ENCODE measurements at regions not wholly inside any gene's neighbourhood (a gene's known extent, or its start where the extent isn't known, plus 50 kb on each side); places are given as distances from the start of the nearest gene placed in this dataset.

- TF ChIP-seq GATA3 (IDR thresholded peaks at IDR 0.05; ENCODE audit: low read depth, low read length), result no peak
- TF ChIP-seq GATA2 (IDR thresholded peaks at IDR 0.05; ENCODE audit: low read depth, low read length), result no peak
Observed at GRCh38 chr5:179411161-179411841, 66.0 kb upstream of the ADAMTS2 start.

GRCh38 chr5:179410291-179411160 is 65.3 kb upstream of the ADAMTS2 start:
- peak; percentile 21; the same call in 1 of the 2 replicates for TF ChIP-seq GATA2 (IDR thresholded peaks at IDR 0.05; ENCODE audit: low read depth, low read length)
- TF ChIP-seq GATA3 (IDR thresholded peaks at IDR 0.05; ENCODE audit: low read depth, low read length), result no peak

GRCh38 chr5:179409806-179410205 is 64.5 kb upstream of the ADAMTS2 start:
- TF ChIP-seq GATA2 (IDR thresholded peaks at IDR 0.05; ENCODE audit: low read depth, low read length) (no peak), GATA3 (IDR thresholded peaks at IDR 0.05; ENCODE audit: low read depth, low read length) (no peak)

- TF ChIP-seq GATA3 (IDR thresholded peaks at IDR 0.05; ENCODE audit: low read depth, low read length) (no peak), GATA2 (IDR thresholded peaks at IDR 0.05; ENCODE audit: low read depth, low read length) (no peak)
Observed at GRCh38 chr5:179408611-179409010, 63.4 kb upstream of the ADAMTS2 start.

- TF ChIP-seq GATA3 (IDR thresholded peaks at IDR 0.05; ENCODE audit: low read depth, low read length) (no peak), GATA2 (IDR thresholded peaks at IDR 0.05; ENCODE audit: low read depth, low read length) (no peak)
Observed at GRCh38 chr5:179407191-179408175, 62.2 kb upstream of the ADAMTS2 start.

- TF ChIP-seq GATA3 (IDR thresholded peaks at IDR 0.05; ENCODE audit: low read depth, low read length) (no peak), GATA2 (IDR thresholded peaks at IDR 0.05; ENCODE audit: low read depth, low read length) (no peak)
Observed at GRCh38 chr5:179406031-179406961, 61.0 kb upstream of the ADAMTS2 start.

GRCh38 chr5:179405426-179406030 is 60.3 kb upstream of the ADAMTS2 start:
- TF ChIP-seq GATA3 (IDR thresholded peaks at IDR 0.05; ENCODE audit: low read depth, low read length), result no peak
- no peak for TF ChIP-seq GATA2 (IDR thresholded peaks at IDR 0.05; ENCODE audit: low read depth, low read length)

GRCh38 chr5:179405054-179405416 is 59.8 kb upstream of the ADAMTS2 start:
- TF ChIP-seq GATA3 (IDR thresholded peaks at IDR 0.05; ENCODE audit: low read depth, low read length), result no peak
- TF ChIP-seq GATA2 (IDR thresholded peaks at IDR 0.05; ENCODE audit: low read depth, low read length), result no peak

- TF ChIP-seq GATA3 (IDR thresholded peaks at IDR 0.05; ENCODE audit: low read depth, low read length) (no peak), GATA2 (IDR thresholded peaks at IDR 0.05; ENCODE audit: low read depth, low read length) (no peak)
Observed at GRCh38 chr5:179404321-179405053, 59.2 kb upstream of the ADAMTS2 start.

- no peak for TF ChIP-seq GATA3 (IDR thresholded peaks at IDR 0.05; ENCODE audit: low read depth, low read length)
- no peak for TF ChIP-seq GATA2 (IDR thresholded peaks at IDR 0.05; ENCODE audit: low read depth, low read length)
Observed at GRCh38 chr5:179403426-179404147, 58.3 kb upstream of the ADAMTS2 start.

- TF ChIP-seq GATA3 (IDR thresholded peaks at IDR 0.05; ENCODE audit: low read depth, low read length) (no peak), GATA2 (IDR thresholded peaks at IDR 0.05; ENCODE audit: low read depth, low read length) (no peak)
Observed at GRCh38 chr5:179400020-179400419, 54.8 kb upstream of the ADAMTS2 start.
